ENCODE measurements at regions not wholly inside any gene's neighbourhood (a gene's known extent, or its start where the extent isn't known, plus 50 kb on each side); places are given as distances from the start of the nearest gene placed in this dataset.

- TF ChIP-seq POLR2A (IDR thresholded peaks at IDR 0.05): no peak
- TF ChIP-seq CTCF (IDR thresholded peaks at IDR 0.05): no peak
These were observed 129.4 kb upstream of the ARSJ start for GRCh38 chr4:114108869-114109268.

Measured in testis (tissue), 2 donors.